HG03045 (cell line): ENCODE measurements at regions not wholly inside any gene's neighbourhood (a gene's known extent, or its start where the extent isn't known, plus 50 kb on each side); places are given as distances from the start of the nearest gene placed in this dataset.

Source experiments
- ATAC-seq: cut with Tn5 transposase; IDR thresholded peaks from one replicate; pipeline ENCODE4 v1.9.1; 2021; ENCODE audit warnings: mild to moderate bottlenecking, moderate library complexity; ENCODE audit not compliant: unreplicated experiment

- no peak for ATAC-seq
Measured at GRCh38 chr2:234732404-234733092, 219.3 kb upstream of the SH3BP4 start.

- no peak for ATAC-seq
Measured at GRCh38 chr2:234731236-234731635, 220.6 kb upstream of the SH3BP4 start.

GRCh38 chr2:234730066-234730640 is 221.7 kb upstream of the SH3BP4 start:
- no peak for ATAC-seq

GRCh38 chr2:234725528-234726264 is 226.1 kb upstream of the SH3BP4 start:
- no peak for ATAC-seq

- no peak for ATAC-seq
Measured at GRCh38 chr2:234724850-234725249, 227.0 kb upstream of the SH3BP4 start.

- no peak for ATAC-seq
Measured at GRCh38 chr2:234723400-234723799, 226.5 kb upstream of the ARL4C start.

- no peak for ATAC-seq
Measured at GRCh38 chr2:234722176-234722575, 225.3 kb upstream of the ARL4C start.

GRCh38 chr2:234719116-234719716 is 222.3 kb upstream of the ARL4C start:
- no peak for ATAC-seq

- ATAC-seq, result no peak
Measured at GRCh38 chr2:234716271-234716670, 219.4 kb upstream of the ARL4C start.

GRCh38 chr2:234715671-234716250 is 218.9 kb upstream of the ARL4C start:
- ATAC-seq, result no peak

GRCh38 chr2:234714711-234715110 is 217.8 kb upstream of the ARL4C start:
- no peak for ATAC-seq

- ATAC-seq, result no peak
Measured at GRCh38 chr2:234712421-234712935, 215.6 kb upstream of the ARL4C start.

GRCh38 chr2:234711308-234711707 is 214.4 kb upstream of the ARL4C start:
- no peak for ATAC-seq

- ATAC-seq, result no peak
Measured at GRCh38 chr2:234710587-234710986, 213.7 kb upstream of the ARL4C start.

GRCh38 chr2:234710066-234710465 is 213.2 kb upstream of the ARL4C start:
- no peak for ATAC-seq

GRCh38 chr2:234708717-234709116 is 211.8 kb upstream of the ARL4C start:
- no peak for ATAC-seq

- ATAC-seq, result no peak
Measured at GRCh38 chr2:234708091-234708683, 211.3 kb upstream of the ARL4C start.

GRCh38 chr2:234706086-234706485 is 209.2 kb upstream of the ARL4C start:
- ATAC-seq, result no peak

GRCh38 chr2:234705108-234705507 is 208.2 kb upstream of the ARL4C start:
- no peak for ATAC-seq

- no peak for ATAC-seq
Measured at GRCh38 chr2:234703258-234703657, 206.4 kb upstream of the ARL4C start.

GRCh38 chr2:234702731-234703225 is 205.9 kb upstream of the ARL4C start:
- ATAC-seq, result no peak
